ENCODE measurements at regions not wholly inside any gene's neighbourhood (a gene's known extent, or its start where the extent isn't known, plus 50 kb on each side); places are given as distances from the start of the nearest gene placed in this dataset.
"Not testable (repeated sequence)": the region's sequence is repeated elsewhere in the genome, so short reads cannot be mapped to it uniquely, and the experiment has no call there.

GRCh38 chr12:131557078-131557709 lies 153.7 kb upstream of the SFSWAP start:
- H3K36me3 ChIP-seq (ENCODE audit: insufficient read depth, low read depth, low read length) = no peaks in the 10 kb centered on the region
- no peaks in the 10 kb centered on the region for H3K27me3 ChIP-seq (ENCODE audit: insufficient read depth, low read length)
- peaks cover 12% of the 10 kb centered on the region for H3K4me1 ChIP-seq (ENCODE audit: insufficient read depth, low read length)
- H3K27ac ChIP-seq (ENCODE audit: low read length) = no peak overlapping the region
- no peaks in the 10 kb centered on the region for H3K9me3 ChIP-seq (ENCODE audit: insufficient read depth, low read depth, low read length)
- no peak overlapping the region for H3K9ac ChIP-seq (ENCODE audit: low read depth, low read length)
- no peak overlapping the region for H3K4me3 ChIP-seq (ENCODE audit: low read length)

GRCh38 chr12:131559517-131560516 lies 151.1 kb upstream of the SFSWAP start:
- H3K27ac ChIP-seq (ENCODE audit: low read length) = no peak overlapping the region
- H3K27me3 ChIP-seq (ENCODE audit: insufficient read depth, low read length) = no peaks in the 10 kb centered on the region
- H3K4me3 ChIP-seq (ENCODE audit: low read length) = no peak overlapping the region
- no peak overlapping the region for H3K9ac ChIP-seq (ENCODE audit: low read depth, low read length)
- H3K4me1 ChIP-seq (ENCODE audit: insufficient read depth, low read length) = no peaks in the 10 kb centered on the region
- no peaks in the 10 kb centered on the region for H3K36me3 ChIP-seq (ENCODE audit: insufficient read depth, low read depth, low read length)
- H3K9me3 ChIP-seq (ENCODE audit: insufficient read depth, low read depth, low read length) = no peaks in the 10 kb centered on the region

GRCh38 chr12:131561051-131561450 lies 149.8 kb upstream of the SFSWAP start:
- no peak overlapping the region for H3K27ac ChIP-seq (ENCODE audit: low read length)
- H3K9ac ChIP-seq (ENCODE audit: low read depth, low read length) = no peak overlapping the region
- H3K36me3 ChIP-seq (ENCODE audit: insufficient read depth, low read depth, low read length) = no peaks in the 10 kb centered on the region
- no peak overlapping the region for H3K4me3 ChIP-seq (ENCODE audit: low read length)
- no peaks in the 10 kb centered on the region for H3K4me1 ChIP-seq (ENCODE audit: insufficient read depth, low read length)
- no peaks in the 10 kb centered on the region for H3K9me3 ChIP-seq (ENCODE audit: insufficient read depth, low read depth, low read length)
- H3K27me3 ChIP-seq (ENCODE audit: insufficient read depth, low read length) = no peaks in the 10 kb centered on the region

DNA sequence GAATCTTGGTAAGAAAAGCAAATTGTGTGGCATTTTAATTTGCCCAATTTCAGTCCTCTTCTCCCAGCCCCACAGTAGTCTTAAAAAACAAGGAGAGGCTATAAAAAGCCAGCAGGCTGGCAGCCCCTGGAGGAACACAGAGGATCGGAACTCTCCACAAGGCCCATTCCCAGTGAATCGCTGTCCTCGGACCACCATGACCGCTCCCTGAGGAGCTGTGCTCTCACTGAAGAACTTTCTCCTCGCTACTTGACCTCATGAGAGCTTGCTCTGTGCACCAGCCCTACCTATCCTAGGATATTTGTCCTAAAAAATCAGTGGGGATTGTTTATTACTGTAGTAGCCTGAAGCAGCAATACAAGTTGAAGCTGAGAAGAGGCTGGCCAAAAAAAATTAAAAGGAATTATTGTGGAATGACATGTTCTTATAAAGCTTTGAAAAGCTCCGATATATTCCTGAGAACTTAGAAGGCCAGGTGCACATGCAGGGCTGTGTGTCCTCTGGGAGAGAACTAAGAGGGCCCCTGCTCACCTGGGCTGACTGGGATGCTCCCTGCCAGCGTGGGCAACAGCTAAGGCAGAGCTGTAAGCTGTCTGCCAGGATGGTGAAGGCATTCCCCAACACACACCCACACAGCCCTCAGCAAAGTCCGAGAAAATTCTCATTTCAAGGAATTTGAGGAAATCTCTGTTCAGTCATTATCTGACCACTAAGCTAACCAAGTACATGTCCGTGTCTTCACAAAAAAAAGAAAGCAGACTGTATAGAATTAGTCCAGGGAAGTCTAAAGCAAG lies 148.8 kb upstream of the SFSWAP start:
- Histone ChIP-seq H3K27ac (ENCODE audit: low read length) (no peak overlapping the region), H3K9ac (ENCODE audit: low read depth, low read length) (no peak overlapping the region), H3K36me3 (ENCODE audit: insufficient read depth, low read depth, low read length) (no peaks in the 10 kb centered on the region), H3K4me3 (ENCODE audit: low read length) (no peak overlapping the region), H3K9me3 (ENCODE audit: insufficient read depth, low read depth, low read length) (no peaks in the 10 kb centered on the region), H3K4me1 (ENCODE audit: insufficient read depth, low read length) (no peaks in the 10 kb centered on the region), H3K27me3 (ENCODE audit: insufficient read depth, low read length) (no peaks in the 10 kb centered on the region)

- H3K4me1 ChIP-seq (ENCODE audit: insufficient read depth, low read length); H3K36me3 ChIP-seq (ENCODE audit: insufficient read depth, low read depth, low read length); H3K27ac ChIP-seq (ENCODE audit: low read length); H3K9ac ChIP-seq (ENCODE audit: low read depth, low read length); H3K4me3 ChIP-seq (ENCODE audit: low read length); H3K9me3 ChIP-seq (ENCODE audit: insufficient read depth, low read depth, low read length); H3K27me3 ChIP-seq (ENCODE audit: insufficient read depth, low read length): not testable (repeated sequence)
Measured at GRCh38 chr12:131564138-131564727, 146.7 kb upstream of the SFSWAP start.

DNA sequence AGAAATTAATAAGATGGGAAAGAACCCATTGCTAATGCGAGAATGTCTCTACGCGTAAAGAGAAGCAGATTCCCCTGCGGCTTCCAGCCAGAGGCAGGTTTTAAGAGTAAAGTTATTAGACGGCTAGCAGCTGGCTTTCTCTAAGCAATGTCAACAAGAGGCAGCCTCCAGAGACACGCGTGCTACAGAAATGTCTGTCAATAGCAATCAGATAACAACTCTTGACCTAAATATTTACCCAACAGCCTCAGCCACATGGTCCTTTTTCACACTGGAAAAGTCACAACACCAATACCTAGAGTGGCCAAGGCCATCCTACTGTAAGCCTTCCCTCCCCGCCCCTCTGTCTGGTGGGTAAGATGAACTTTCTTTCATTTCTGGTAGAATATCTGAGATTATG lies 146.0 kb upstream of the SFSWAP start:
- Histone ChIP-seq H3K27ac (ENCODE audit: low read length) (no peak overlapping the region), H3K9me3 (ENCODE audit: insufficient read depth, low read depth, low read length) (no peaks in the 10 kb centered on the region), H3K4me1 (ENCODE audit: insufficient read depth, low read length) (no peaks in the 10 kb centered on the region), H3K27me3 (ENCODE audit: insufficient read depth, low read length) (no peaks in the 10 kb centered on the region), H3K36me3 (ENCODE audit: insufficient read depth, low read depth, low read length) (no peaks in the 10 kb centered on the region), H3K4me3 (ENCODE audit: low read length) (no peak overlapping the region), H3K9ac (ENCODE audit: low read depth, low read length) (no peak overlapping the region)

DNA sequence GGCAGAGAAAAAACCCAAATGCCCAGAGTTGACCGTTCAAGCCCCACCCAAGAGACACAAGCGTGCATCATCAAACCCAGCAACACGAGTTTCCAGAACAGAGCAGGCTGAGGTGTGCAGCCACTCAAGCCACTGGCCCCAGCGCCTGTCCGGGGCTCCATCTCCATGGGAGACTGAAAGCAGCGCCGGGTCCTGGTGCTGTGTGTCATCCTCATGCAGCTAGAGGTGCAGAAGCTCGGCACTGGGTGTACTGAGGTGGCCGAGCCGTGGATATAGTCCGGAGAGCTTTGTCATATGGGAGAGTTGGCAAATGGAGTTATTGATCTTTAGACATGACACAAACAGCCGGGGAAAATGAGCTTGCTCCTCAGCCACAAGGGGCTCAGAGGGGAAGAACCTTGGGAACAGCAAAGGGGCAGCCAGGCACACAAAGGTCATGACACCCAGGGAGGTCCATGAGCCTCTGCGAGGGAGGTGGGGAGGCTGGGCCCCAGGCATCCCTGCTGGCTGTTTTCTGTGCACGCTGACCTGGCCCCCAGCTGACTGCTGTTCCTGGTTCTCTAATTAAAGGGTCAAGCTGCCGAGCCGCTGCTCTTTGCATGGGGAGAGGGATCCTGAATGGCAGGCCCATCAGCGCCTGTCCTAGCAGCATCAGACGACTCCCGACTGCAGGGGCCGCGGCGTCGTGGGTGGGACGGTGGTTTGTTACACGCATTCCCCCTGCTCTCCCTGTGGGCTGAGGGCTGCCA lies 145.4 kb upstream of the SFSWAP start:
- H3K27ac ChIP-seq (ENCODE audit: low read length) = no peak overlapping the region
- H3K27me3 ChIP-seq (ENCODE audit: insufficient read depth, low read length) = no peaks in the 10 kb centered on the region
- H3K4me3 ChIP-seq (ENCODE audit: low read length) = no peak overlapping the region
- H3K9ac ChIP-seq (ENCODE audit: low read depth, low read length) = no peak overlapping the region
- no peaks in the 10 kb centered on the region for H3K36me3 ChIP-seq (ENCODE audit: insufficient read depth, low read depth, low read length)
- H3K4me1 ChIP-seq (ENCODE audit: insufficient read depth, low read length) = no peaks in the 10 kb centered on the region
- no peaks in the 10 kb centered on the region for H3K9me3 ChIP-seq (ENCODE audit: insufficient read depth, low read depth, low read length)

GRCh38 chr12:131568336-131568735 lies 142.6 kb upstream of the SFSWAP start:
- Histone ChIP-seq H3K9me3 (ENCODE audit: insufficient read depth, low read depth, low read length) (no peaks in the 10 kb centered on the region), H3K4me3 (ENCODE audit: low read length) (no peak overlapping the region), H3K27me3 (ENCODE audit: insufficient read depth, low read length) (no peaks in the 10 kb centered on the region), H3K36me3 (ENCODE audit: insufficient read depth, low read depth, low read length) (no peaks in the 10 kb centered on the region), H3K4me1 (ENCODE audit: insufficient read depth, low read length) (no peaks in the 10 kb centered on the region), H3K9ac (ENCODE audit: low read depth, low read length) (no peak overlapping the region), H3K27ac (ENCODE audit: low read length) (no peak overlapping the region)

GRCh38 chr12:131570596-131570995 lies 140.3 kb upstream of the SFSWAP start:
- Histone ChIP-seq H3K27me3 (ENCODE audit: insufficient read depth, low read length) (no peaks in the 10 kb centered on the region), H3K9ac (ENCODE audit: low read depth, low read length) (no peak overlapping the region), H3K36me3 (ENCODE audit: insufficient read depth, low read depth, low read length) (no peaks in the 10 kb centered on the region)

DNA sequence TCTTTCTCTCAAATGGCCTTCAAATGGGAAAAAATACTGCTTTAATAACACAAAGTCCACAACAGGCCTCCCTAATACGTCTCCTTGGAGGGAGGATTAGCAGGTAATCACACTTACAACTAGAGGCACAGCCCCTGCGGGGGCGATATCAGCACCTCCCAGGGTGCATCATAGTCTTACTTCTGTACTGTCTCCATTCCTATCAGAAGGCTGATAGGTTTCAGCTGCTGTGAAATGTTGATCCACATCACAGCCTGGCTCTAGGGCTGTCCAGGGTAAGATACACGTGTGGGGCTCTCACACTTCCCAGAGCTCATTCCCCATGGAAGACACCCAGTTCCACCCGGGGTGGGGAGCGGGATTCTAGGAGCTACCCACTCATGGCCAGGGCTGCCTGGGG lies 139.1 kb upstream of the SFSWAP start:
- Histone ChIP-seq H3K27me3 (ENCODE audit: insufficient read depth, low read length) (no peaks in the 10 kb centered on the region), H3K27ac (ENCODE audit: low read length) (no peak overlapping the region), H3K4me3 (ENCODE audit: low read length) (no peak overlapping the region), H3K36me3 (ENCODE audit: insufficient read depth, low read depth, low read length) (no peaks in the 10 kb centered on the region), H3K4me1 (ENCODE audit: insufficient read depth, low read length) (no peaks in the 10 kb centered on the region), H3K9me3 (ENCODE audit: insufficient read depth, low read depth, low read length) (peaks cover 4% of the 10 kb centered on the region), H3K9ac (ENCODE audit: low read depth, low read length) (no peak overlapping the region)

More at GRCh38 chr12:131570596-131570995, 140.3 kb upstream of the SFSWAP start:
- Histone ChIP-seq H3K4me3 (ENCODE audit: low read length) (no peak overlapping the region), H3K9me3 (ENCODE audit: insufficient read depth, low read depth, low read length) (no peaks in the 10 kb centered on the region), H3K4me1 (ENCODE audit: insufficient read depth, low read length) (no peaks in the 10 kb centered on the region), H3K27ac (ENCODE audit: low read length) (no peak overlapping the region)

- H3K9me3 ChIP-seq (ENCODE audit: insufficient read depth, low read depth, low read length) = peaks cover 5% of the 10 kb centered on the region
- no peak overlapping the region for H3K9ac ChIP-seq (ENCODE audit: low read depth, low read length)
- H3K36me3 ChIP-seq (ENCODE audit: insufficient read depth, low read depth, low read length) = no peaks in the 10 kb centered on the region
- no peak overlapping the region for H3K4me3 ChIP-seq (ENCODE audit: low read length)
- no peaks in the 10 kb centered on the region for H3K27me3 ChIP-seq (ENCODE audit: insufficient read depth, low read length)
- H3K4me1 ChIP-seq (ENCODE audit: insufficient read depth, low read length) = no peaks in the 10 kb centered on the region
- H3K27ac ChIP-seq (ENCODE audit: low read length) = no peak overlapping the region
Measured at GRCh38 chr12:131572626-131573025, 138.3 kb upstream of the SFSWAP start.

Data from iPS-20b (cell line).